ENCODE measurements at regions not wholly inside any gene's neighbourhood (a gene's known extent, or its start where the extent isn't known, plus 50 kb on each side); places are given as distances from the start of the nearest gene placed in this dataset.

DNA sequence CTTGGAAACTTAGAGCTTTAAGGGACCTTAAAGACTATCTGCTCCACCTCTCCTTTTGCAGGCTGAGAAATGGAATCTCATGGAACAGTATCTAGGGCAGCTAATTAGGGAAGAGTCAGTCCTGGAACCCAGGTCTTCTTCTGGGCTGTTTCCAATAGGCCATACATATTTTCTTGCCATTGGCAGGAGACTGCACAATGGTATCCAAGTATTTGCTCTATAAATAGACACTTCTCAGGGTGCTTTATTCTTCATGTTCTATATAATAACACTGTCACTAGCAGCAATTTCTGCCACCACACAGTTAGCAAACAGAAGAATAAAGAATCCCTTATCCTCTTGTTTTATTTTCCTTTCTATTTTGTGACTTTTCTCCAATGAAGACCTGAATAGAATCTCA lies 291.7 kb downstream of the C4orf33 start:
- DNase-seq (ENCODE audit: low read depth) = no peak
- TF ChIP-seq, protein P1, sequence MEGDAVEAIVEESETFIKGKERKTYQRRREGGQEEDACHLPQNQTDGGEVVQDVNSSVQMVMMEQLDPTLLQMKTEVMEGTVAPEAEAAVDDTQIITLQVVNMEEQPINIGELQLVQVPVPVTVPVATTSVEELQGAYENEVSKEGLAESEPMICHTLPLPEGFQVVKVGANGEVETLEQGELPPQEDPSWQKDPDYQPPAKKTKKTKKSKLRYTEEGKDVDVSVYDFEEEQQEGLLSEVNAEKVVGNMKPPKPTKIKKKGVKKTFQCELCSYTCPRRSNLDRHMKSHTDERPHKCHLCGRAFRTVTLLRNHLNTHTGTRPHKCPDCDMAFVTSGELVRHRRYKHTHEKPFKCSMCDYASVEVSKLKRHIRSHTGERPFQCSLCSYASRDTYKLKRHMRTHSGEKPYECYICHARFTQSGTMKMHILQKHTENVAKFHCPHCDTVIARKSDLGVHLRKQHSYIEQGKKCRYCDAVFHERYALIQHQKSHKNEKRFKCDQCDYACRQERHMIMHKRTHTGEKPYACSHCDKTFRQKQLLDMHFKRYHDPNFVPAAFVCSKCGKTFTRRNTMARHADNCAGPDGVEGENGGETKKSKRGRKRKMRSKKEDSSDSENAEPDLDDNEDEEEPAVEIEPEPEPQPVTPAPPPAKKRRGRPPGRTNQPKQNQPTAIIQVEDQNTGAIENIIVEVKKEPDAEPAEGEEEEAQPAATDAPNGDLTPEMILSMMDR (IDR thresholded peaks at IDR 0.05; ENCODE audit: insufficient read depth, low read length, poor library complexity, severe bottlenecking) = no peak
- Histone ChIP-seq H3K4me3 (ENCODE audit: low read depth, low read length) (no peak overlapping the region), H3K27me3 (ENCODE audit: control insufficient read depth, insufficient read depth, low read length) (no peaks in the 10 kb centered on the region), H3K36me3 (ENCODE audit: control insufficient read depth, insufficient read depth, low read length) (no peaks in the 10 kb centered on the region)

DNA sequence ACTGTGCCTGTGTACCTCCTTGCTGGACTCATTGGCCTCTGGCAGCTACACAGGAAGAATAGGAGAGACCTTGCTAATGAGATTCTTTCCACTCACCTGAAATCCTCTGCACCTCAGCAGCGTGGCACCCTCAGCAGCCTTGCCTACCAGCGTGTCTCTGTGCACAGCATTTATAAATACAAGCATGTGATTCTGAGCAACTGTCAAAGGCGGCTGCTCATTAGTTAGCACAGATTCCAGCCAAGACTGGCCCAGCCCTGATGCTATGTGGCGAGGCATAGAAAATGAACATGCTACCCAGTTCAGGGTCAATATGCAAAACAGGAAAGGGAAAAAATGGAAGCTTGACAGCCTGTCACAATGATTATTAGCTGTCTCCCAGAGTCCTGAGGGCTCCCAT lies 298.0 kb downstream of the C4orf33 start:
- no peak for DNase-seq (ENCODE audit: low read depth)
- TF ChIP-seq, protein P1 (IDR thresholded peaks at IDR 0.05; ENCODE audit: insufficient read depth, low read length, poor library complexity, severe bottlenecking) = no peak
- Histone ChIP-seq H3K4me3 (ENCODE audit: low read depth, low read length) (no peak overlapping the region), H3K36me3 (ENCODE audit: control insufficient read depth, insufficient read depth, low read length) (no peaks in the 10 kb centered on the region), H3K27me3 (ENCODE audit: control insufficient read depth, insufficient read depth, low read length) (no peaks in the 10 kb centered on the region)

DNA sequence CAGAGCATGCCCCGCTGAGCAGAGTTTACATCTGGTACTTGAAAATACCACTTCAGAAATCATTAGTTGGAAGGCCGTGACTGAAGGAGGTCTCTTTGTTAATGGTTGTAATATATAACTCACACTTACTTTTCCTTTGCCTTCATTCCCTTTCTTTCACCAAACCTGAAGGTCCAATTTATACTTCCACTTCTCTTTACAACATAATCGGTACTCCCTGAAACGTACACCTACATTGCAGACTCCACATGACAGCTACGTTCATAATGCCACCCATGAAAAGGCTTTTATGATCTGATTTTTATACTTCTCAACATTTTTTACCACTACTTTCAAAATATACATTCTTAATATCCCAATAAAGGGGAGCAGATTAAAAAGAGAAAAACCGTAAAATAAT lies 298.7 kb downstream of the C4orf33 start:
- no peak overlapping the region for H3K4me3 ChIP-seq (ENCODE audit: low read depth, low read length)
- no peaks in the 10 kb centered on the region for H3K36me3 ChIP-seq (ENCODE audit: control insufficient read depth, insufficient read depth, low read length)
- TF ChIP-seq, protein P1 (IDR thresholded peaks at IDR 0.05; ENCODE audit: insufficient read depth, low read length, poor library complexity, severe bottlenecking) = no peak
- no peaks in the 10 kb centered on the region for H3K27me3 ChIP-seq (ENCODE audit: control insufficient read depth, insufficient read depth, low read length)
- DNase-seq (ENCODE audit: low read depth) = no peak

DNA sequence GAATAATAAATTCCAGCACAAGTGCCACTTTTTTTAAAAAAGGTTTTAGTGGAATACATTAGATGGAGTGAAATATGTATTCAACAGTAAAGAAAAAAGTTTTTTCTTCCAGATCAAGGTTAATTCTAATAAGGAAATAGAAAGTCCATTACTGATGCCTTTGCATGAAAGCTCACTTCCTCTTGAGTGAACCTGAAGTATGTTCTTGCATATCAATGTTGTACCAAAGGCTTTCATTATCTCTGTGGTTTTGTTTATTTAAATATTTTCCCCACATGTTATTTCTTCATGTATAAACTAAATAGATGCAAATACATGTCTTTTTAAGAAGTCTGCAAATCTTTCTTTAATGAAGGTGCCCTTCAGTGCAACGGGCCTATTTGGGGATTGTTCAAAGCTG lies 307.9 kb downstream of the C4orf33 start:
- Histone ChIP-seq H3K27me3 (ENCODE audit: control insufficient read depth, insufficient read depth, low read length) (no peaks in the 10 kb centered on the region), H3K4me3 (ENCODE audit: low read depth, low read length) (no peak overlapping the region), H3K36me3 (ENCODE audit: control insufficient read depth, insufficient read depth, low read length) (no peaks in the 10 kb centered on the region)
- TF ChIP-seq, protein P1 (IDR thresholded peaks at IDR 0.05; ENCODE audit: insufficient read depth, low read length, poor library complexity, severe bottlenecking) = no peak
- no peak for DNase-seq (ENCODE audit: low read depth)

DNA sequence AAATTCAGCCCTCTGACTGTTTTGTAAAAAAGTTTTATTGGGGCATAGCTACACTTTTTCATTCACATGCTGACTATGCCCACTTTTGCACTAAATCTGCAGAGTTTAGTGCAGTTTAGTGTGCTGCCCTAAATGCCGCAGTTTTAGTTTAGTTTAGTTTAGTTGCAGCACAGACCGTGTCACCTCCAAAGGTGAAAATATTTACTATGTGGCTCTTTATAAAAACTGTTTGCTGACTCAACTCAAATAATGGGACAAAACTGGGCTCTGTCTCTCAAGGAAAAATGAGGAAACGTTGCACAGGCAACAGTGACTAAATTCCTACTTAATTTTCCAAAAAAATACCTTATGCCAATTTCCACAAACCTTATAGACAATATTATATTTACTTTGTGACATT lies 314.2 kb downstream of the C4orf33 start:
- H3K27me3 ChIP-seq (ENCODE audit: control insufficient read depth, insufficient read depth, low read length) = no peaks in the 10 kb centered on the region
- H3K4me3 ChIP-seq (ENCODE audit: low read depth, low read length) = no peak overlapping the region
- H3K36me3 ChIP-seq (ENCODE audit: control insufficient read depth, insufficient read depth, low read length) = no peaks in the 10 kb centered on the region
- TF ChIP-seq, protein P1 (IDR thresholded peaks at IDR 0.05; ENCODE audit: insufficient read depth, low read length, poor library complexity, severe bottlenecking) = no peak
- DNase-seq (ENCODE audit: low read depth) = no peak

DNA sequence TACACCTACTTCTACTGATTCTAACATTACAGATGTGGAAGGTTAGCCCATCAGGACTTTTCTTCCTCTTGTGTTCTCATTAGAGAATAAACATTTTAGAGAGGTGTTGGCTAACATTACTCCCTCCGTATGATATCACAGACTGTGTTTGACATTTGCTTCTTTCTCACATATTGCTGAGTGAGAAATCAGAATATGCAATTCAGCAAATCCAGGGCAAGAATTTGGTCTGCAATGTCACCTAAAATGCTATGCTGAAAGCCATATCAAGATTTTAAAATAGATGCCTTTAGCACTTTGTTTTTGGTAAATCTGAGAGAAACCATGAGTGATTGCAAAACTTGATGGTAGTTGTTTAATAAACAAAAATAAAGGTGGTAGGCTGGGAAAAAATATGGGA lies 319.1 kb downstream of the C4orf33 start:
- DNase-seq (ENCODE audit: low read depth) = no peak
- H3K27me3 ChIP-seq (ENCODE audit: control insufficient read depth, insufficient read depth, low read length) = no peaks in the 10 kb centered on the region
- TF ChIP-seq, protein P1 (IDR thresholded peaks at IDR 0.05; ENCODE audit: insufficient read depth, low read length, poor library complexity, severe bottlenecking) = no peak
- no peak overlapping the region for H3K4me3 ChIP-seq (ENCODE audit: low read depth, low read length)
- no peaks in the 10 kb centered on the region for H3K36me3 ChIP-seq (ENCODE audit: control insufficient read depth, insufficient read depth, low read length)
